ENCODE measurements at regions not wholly inside any gene's neighbourhood (a gene's known extent, or its start where the extent isn't known, plus 50 kb on each side); places are given as distances from the start of the nearest gene placed in this dataset.

- DNase-seq (ENCODE audit: low spot score) = no peak
Measured at GRCh38 chr2:83565181-83565580, 893.9 kb downstream of the SUCLG1 start.

DNA sequence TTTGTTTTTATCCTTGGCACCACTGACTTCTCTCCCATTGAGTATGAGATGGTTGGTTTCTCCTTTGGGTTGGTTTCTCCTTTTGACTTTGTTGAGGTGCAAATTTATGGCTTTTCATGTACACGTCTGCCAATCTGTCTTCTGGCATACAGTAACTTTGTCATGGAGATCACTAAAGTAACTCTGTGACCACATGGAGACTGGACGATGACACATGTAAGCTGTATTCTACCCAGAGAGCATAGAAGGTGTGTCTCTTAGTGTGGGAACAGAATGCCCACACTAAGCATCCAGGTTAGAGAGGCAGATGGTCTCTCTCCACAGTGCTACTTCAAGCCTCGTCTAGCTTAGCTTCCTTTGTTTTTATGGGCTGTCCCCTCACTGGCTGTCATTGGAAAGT lies 897.5 kb downstream of the SUCLG1 start:
- no peak for DNase-seq (ENCODE audit: low spot score)

- DNase-seq (ENCODE audit: low spot score) = no peak
Measured at GRCh38 chr2:83536556-83536955, 922.5 kb downstream of the SUCLG1 start.

GRCh38 chr2:83534416-83534815 lies 924.7 kb downstream of the SUCLG1 start:
- no peak for DNase-seq (ENCODE audit: low spot score)

- DNase-seq (ENCODE audit: low spot score) = no peak
Measured at GRCh38 chr2:83531206-83531826, 927.8 kb downstream of the SUCLG1 start.

GRCh38 chr2:83528767-83529166 lies 930.3 kb downstream of the SUCLG1 start:
- no peak for DNase-seq (ENCODE audit: low spot score)

GRCh38 chr2:83522891-83523493 lies 936.1 kb downstream of the SUCLG1 start:
- no peak for DNase-seq (ENCODE audit: low spot score)

- no peak for DNase-seq (ENCODE audit: low spot score)
Measured at GRCh38 chr2:83517727-83518368, 941.2 kb downstream of the SUCLG1 start.

- DNase-seq (ENCODE audit: low spot score) = no peak
Measured at GRCh38 chr2:83516503-83516902, 942.6 kb downstream of the SUCLG1 start.

GRCh38 chr2:83487451-83487850 lies 971.6 kb downstream of the SUCLG1 start:
- DNase-seq (ENCODE audit: low spot score) = no peak

DNA sequence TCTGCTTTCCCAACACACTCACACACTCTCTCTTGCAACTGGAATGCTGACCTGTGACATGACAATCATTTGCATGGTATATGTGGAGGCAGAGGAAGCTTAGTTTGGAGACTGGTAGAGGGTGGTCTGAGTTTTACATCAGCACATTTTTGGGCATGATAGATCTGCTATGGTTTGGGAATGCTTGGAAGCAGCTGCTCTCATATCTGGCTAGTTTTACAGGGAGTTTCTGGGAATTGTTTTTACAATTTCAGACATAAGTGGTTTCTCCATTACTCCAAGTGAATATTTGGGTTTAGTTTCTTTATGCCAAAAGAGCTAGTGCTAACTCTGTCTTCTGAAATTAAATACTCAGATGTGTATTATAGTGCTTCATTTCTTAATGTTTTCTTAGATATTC lies 977.6 kb downstream of the SUCLG1 start:
- no peak for DNase-seq (ENCODE audit: low spot score)

- no peak for DNase-seq (ENCODE audit: low spot score)
Measured at GRCh38 chr2:83478037-83478436, 981.0 kb downstream of the SUCLG1 start.

GRCh38 chr2:83475371-83475770 lies 983.7 kb downstream of the SUCLG1 start:
- no peak for DNase-seq (ENCODE audit: low spot score)

DNA sequence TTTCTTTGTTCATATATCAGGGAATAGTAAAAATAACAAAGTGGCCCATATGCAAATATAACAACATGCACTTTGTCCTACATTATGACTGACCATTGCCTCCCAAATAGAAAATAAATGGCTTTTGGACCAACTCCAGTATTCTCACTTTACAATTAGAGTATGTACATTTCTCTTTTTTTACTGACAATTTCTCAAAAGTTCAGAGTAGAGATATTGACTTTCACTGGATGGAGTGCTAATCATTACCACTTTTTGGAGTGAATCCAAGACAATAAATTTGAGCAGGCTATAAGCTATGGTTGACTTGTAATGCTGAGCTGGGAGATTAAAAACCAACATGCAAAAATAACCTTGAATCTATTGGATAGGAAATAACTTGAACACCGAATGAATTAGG lies 987.4 kb downstream of the SUCLG1 start:
- DNase-seq (ENCODE audit: low spot score) = no peak

DNA sequence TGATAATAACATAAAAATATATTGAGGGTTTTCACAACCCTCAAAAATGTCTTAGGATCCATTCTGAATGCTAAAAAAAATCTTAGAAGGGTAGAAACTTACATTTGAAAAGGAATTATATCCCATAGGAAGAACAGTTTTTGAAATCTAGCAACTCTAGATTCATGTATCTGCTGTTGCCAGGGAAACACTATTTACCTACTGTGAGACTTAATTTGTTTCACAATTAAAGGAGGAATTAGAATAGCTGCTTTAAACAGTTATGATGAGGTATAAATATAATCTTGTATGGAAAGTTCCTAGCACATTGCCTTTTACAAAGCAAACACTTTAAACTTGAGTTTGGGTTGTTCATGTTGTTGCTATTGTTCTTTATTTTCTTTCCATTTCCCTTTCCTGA lies 988.2 kb downstream of the SUCLG1 start:
- no peak for DNase-seq (ENCODE audit: low spot score)

GRCh38 chr2:83464444-83464843 lies 994.6 kb downstream of the SUCLG1 start:
- DNase-seq (ENCODE audit: low spot score) = no peak

GRCh38 chr2:83462881-83463280 lies 996.2 kb downstream of the SUCLG1 start:
- DNase-seq (ENCODE audit: low spot score) = no peak

DNA sequence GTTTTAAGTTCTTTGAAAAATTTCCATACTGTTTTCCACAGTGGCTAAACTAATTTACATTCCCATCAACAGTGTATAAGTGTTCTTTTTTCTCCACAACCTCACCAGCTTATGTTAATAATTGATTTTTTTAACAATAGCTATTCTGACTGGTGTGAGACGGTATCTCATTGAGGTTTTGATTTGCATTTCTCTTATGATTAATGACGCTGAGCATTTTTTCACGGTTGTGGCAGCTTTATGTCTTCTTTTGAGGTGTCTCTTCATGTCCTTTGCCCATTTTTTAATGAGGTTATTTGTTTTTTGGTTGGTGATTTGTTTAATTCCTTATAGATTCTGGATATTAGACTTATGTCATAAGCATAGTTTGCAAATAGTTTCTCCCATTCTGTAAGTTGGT lies 997.9 kb downstream of the SUCLG1 start:
- DNase-seq (ENCODE audit: low spot score) = no peak

DNA sequence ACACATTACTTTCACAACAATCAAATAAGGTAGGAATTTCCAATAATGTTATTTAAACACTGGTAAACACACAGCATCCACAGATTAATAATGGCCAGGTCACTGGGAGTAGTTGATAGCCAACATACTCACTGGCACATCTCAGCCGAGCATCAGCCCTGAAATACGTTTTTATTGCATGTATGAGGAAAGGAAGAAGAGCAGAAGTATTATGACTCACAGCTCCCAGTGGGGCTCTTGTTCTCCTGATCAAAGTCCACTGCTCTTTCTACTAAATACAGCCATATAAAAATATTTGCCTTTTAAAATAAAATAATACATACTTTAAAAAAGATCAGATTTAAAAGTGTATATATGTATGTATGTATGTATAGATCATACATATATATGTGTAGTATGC lies 999.6 kb downstream of the SUCLG1 start:
- DNase-seq (ENCODE audit: low spot score) = no peak

GRCh38 chr2:83435989-83436388 lies 1023.1 kb downstream of the SUCLG1 start:
- no peak for DNase-seq (ENCODE audit: low spot score)

GRCh38 chr2:83420993-83421392 lies 1038.1 kb downstream of the SUCLG1 start:
- DNase-seq (ENCODE audit: low spot score) = no peak

- no peak for DNase-seq (ENCODE audit: low spot score)
Measured at GRCh38 chr2:83394134-83394904, 1064.8 kb downstream of the SUCLG1 start.

DNA sequence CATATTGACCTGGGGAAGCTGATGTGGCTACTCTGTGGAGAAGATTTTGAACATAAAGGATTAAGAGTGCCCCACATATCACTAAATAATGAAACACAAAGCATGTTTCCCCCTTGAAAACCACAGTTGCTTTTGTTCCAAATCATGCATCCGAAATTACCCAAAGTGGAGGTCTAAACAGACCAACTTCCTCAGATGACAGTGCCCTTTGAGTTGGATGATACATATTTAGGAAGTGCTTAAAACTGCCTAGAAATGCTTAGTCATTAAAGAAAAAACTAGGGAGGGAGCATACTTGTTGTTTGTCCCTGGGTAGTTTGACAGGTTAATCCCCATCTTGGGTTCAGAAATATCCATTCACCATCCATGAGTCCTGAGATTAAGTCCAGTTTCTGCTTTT lies 1070.3 kb downstream of the SUCLG1 start:
- no peak for DNase-seq (ENCODE audit: low spot score)

Measured in CD4-positive, alpha-beta T cell treated with Interleukin-15 for 4 hours (primary cell).